HL-60 (cell line): ENCODE measurements at regions not wholly inside any gene's neighbourhood (a gene's known extent, or its start where the extent isn't known, plus 50 kb on each side); places are given as distances from the start of the nearest gene placed in this dataset.

Experiments used
- TF ChIP-seq, protein P1 (sequence below): IDR thresholded peaks from one replicate; pipeline ENCODE4 v1.5.1; 2011; ENCODE audit warnings: low read length, control low read depth, inconsistent platforms; ENCODE audit not compliant: insufficient read depth
- TF ChIP-seq, protein P2 (sequence below): IDR thresholded peaks from 2 replicates; pipeline ENCODE4 v1.6.1; 2012; ENCODE audit warnings: low read depth; ENCODE audit not compliant: insufficient replicate concordance

DNA sequence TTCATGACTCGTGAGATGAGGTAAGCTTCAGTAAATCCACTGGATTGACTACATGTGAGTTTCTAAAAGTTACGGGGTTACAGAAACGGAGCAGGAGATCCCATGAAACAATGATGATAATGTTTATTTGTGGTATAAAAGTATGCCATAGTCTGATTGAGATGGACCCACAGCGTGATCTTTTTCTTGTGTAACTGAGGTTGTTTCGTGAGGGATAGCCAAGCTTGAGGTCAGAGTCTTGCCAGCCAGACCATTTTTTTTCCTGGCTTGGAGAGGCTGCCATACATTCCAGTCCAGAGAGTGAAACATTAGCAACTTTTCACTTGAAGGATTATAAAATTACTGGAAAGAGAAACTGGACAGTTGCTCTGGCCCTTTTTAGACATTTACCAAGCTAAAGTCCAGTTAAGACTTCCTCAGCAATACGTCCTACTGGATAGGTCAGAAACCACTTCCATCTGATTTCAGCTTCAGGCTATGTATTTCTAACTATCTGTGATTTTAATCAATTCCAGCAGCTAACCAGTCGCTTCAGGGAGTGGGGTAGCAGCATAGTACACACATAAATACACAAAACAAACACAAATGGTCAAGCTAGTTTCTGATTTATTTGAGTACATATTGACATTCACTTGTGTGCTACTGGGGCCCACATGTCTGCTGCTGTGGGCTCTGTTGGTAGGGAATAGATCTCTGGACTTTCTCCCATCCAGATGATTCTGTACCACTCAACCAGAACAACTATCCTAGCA, 194.6 kb downstream of the POSTN start:
- TF ChIP-seq, protein P1, sequence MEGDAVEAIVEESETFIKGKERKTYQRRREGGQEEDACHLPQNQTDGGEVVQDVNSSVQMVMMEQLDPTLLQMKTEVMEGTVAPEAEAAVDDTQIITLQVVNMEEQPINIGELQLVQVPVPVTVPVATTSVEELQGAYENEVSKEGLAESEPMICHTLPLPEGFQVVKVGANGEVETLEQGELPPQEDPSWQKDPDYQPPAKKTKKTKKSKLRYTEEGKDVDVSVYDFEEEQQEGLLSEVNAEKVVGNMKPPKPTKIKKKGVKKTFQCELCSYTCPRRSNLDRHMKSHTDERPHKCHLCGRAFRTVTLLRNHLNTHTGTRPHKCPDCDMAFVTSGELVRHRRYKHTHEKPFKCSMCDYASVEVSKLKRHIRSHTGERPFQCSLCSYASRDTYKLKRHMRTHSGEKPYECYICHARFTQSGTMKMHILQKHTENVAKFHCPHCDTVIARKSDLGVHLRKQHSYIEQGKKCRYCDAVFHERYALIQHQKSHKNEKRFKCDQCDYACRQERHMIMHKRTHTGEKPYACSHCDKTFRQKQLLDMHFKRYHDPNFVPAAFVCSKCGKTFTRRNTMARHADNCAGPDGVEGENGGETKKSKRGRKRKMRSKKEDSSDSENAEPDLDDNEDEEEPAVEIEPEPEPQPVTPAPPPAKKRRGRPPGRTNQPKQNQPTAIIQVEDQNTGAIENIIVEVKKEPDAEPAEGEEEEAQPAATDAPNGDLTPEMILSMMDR, result no peak
- TF ChIP-seq, protein P2, sequence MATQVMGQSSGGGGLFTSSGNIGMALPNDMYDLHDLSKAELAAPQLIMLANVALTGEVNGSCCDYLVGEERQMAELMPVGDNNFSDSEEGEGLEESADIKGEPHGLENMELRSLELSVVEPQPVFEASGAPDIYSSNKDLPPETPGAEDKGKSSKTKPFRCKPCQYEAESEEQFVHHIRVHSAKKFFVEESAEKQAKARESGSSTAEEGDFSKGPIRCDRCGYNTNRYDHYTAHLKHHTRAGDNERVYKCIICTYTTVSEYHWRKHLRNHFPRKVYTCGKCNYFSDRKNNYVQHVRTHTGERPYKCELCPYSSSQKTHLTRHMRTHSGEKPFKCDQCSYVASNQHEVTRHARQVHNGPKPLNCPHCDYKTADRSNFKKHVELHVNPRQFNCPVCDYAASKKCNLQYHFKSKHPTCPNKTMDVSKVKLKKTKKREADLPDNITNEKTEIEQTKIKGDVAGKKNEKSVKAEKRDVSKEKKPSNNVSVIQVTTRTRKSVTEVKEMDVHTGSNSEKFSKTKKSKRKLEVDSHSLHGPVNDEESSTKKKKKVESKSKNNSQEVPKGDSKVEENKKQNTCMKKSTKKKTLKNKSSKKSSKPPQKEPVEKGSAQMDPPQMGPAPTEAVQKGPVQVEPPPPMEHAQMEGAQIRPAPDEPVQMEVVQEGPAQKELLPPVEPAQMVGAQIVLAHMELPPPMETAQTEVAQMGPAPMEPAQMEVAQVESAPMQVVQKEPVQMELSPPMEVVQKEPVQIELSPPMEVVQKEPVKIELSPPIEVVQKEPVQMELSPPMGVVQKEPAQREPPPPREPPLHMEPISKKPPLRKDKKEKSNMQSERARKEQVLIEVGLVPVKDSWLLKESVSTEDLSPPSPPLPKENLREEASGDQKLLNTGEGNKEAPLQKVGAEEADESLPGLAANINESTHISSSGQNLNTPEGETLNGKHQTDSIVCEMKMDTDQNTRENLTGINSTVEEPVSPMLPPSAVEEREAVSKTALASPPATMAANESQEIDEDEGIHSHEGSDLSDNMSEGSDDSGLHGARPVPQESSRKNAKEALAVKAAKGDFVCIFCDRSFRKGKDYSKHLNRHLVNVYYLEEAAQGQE, result no peak
